ENCODE measurements at regions not wholly inside any gene's neighbourhood (a gene's known extent, or its start where the extent isn't known, plus 50 kb on each side); places are given as distances from the start of the nearest gene placed in this dataset.
"Not testable (repeated sequence)": the region's sequence is repeated elsewhere in the genome, so short reads cannot be mapped to it uniquely, and the experiment has no call there.

DNA sequence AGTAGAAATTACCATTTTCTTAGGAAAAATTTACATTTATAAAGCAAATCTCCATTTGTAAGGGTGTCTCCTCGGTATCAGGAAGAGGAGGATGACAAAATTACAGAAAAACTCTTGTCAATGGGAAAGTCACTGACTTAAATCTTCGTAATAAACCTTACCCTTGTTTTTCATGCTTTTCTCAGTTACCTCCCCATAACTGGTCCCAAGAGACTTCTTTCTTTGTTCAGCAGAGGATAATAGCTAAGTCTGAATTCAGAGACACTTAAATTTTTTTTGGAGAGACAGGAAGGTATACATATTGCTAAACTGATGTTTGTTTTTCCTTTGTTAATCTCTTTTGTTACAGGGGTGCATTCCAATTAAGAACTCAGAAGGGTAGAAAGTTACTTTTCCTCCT, 125.5 kb upstream of the JADE1 start:
- Histone ChIP-seq H3K9me3 (ENCODE audit: low read length) (peaks cover 6% of the 10 kb centered on the region), H3K4me1 (ENCODE audit: insufficient read depth, low read length) (peaks cover 19% of the 10 kb centered on the region), H3K27me3 (ENCODE audit: insufficient read depth, low read length) (no peaks in the 10 kb centered on the region), H3K4me3 (ENCODE audit: low read length) (no peak overlapping the region), H2AFZ (ENCODE audit: low read depth, low read length) (no peak overlapping the region), H3K36me3 (ENCODE audit: insufficient read depth, low read length) (no peaks in the 10 kb centered on the region)

DNA sequence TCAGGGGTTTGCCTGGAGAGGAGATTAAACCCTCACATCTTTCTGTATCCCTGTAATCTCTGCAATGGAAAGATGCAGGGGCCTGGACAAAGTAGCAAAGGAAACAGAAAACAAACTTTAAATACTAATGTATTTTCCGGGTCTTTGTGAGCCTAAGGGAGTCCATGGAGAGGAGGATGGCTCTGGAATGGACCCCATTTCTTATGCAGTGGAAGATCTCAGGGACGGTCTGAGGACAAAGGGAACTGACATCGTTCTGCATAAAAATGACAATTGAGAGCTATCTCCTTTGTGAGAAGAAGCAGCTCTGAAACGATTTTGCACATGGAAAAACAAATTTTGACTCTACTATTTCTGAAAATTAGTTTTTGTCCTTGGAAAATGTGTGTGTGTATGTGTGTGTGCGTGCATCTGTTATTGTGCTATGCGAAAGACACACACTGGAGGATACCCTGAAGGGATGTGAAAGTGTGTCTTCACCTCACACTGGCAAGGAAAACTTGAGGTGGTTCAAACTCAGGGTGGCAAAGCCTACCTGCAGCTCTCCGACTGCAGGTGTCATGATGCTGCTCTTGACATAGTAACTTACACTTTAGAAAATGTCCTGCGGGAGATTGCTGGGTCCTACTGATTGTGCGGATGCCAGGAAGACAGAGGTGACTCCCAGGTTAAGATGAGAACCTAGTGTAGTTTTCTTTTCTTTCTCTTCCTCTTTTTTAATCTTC, 126.4 kb upstream of the JADE1 start:
- H3K9me3 ChIP-seq (ENCODE audit: low read length) = peaks cover 6% of the 10 kb centered on the region

GRCh38 chr4:128676095-128676494, 133.4 kb upstream of the JADE1 start:
- Histone ChIP-seq H3K9me3 (ENCODE audit: low read length) (no peaks in the 10 kb centered on the region), H3K4me1 (ENCODE audit: insufficient read depth, low read length) (no peaks in the 10 kb centered on the region), H3K27me3 (ENCODE audit: insufficient read depth, low read length) (no peaks in the 10 kb centered on the region), H3K36me3 (ENCODE audit: insufficient read depth, low read length) (no peaks in the 10 kb centered on the region), H3K4me3 (ENCODE audit: low read length) (no peak overlapping the region), H2AFZ (ENCODE audit: low read depth, low read length) (no peak overlapping the region)

More for the DNA sequence above, 126.4 kb upstream of the JADE1 start:
- peak overlapping the region; percentile 91 for H2AFZ ChIP-seq (ENCODE audit: low read depth, low read length)
- no peaks in the 10 kb centered on the region for H3K36me3 ChIP-seq (ENCODE audit: insufficient read depth, low read length)
- no peaks in the 10 kb centered on the region for H3K27me3 ChIP-seq (ENCODE audit: insufficient read depth, low read length)
- H3K4me3 ChIP-seq (ENCODE audit: low read length) = peak overlapping the region; percentile 23
- H3K4me1 ChIP-seq (ENCODE audit: insufficient read depth, low read length) = peaks cover 15% of the 10 kb centered on the region

DNA sequence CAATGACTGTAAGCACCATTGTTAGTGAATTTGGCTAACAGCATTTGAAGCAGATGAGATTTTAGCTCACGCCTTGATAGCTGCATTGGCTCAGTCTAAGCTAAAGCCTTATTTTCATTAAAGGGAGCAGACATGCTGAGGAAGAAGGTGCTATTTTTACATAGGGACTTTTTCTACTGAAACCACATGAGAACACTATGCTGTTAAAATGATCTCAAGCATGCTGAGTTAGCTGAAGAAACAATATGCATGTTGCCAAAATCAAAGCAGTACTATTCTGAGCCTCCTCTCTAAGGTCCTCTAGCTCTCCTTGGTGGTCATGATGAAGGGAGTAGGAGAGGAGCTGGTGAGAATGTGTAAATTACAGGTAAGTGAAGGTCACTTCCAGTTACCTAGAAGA, 134.4 kb upstream of the JADE1 start:
- no peak overlapping the region for H2AFZ ChIP-seq (ENCODE audit: low read depth, low read length)
- H3K9me3 ChIP-seq (ENCODE audit: low read length) = no peaks in the 10 kb centered on the region
- H3K36me3 ChIP-seq (ENCODE audit: insufficient read depth, low read length) = no peaks in the 10 kb centered on the region
- no peaks in the 10 kb centered on the region for H3K27me3 ChIP-seq (ENCODE audit: insufficient read depth, low read length)
- no peak overlapping the region for H3K4me3 ChIP-seq (ENCODE audit: low read length)
- no peaks in the 10 kb centered on the region for H3K4me1 ChIP-seq (ENCODE audit: insufficient read depth, low read length)

DNA sequence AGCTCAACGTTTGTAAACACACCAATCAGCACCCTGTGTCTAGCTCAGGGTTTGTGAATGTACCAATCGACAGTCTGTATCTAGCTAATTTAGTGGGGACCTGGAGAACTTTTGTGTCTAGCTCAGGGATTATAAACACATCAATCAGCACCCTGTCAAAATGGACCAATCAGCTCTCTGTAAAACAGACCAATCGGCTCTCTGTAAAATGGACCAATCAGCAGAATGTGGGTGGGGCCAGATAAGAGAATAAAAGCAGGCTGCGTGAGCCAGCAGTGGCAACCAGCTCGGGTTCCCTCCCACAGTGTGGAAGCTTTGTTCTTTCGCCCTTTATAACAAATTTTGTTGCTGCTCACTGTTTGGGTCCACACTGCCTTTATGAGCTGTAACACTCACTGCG, 136.3 kb upstream of the JADE1 start:
- H3K9me3 ChIP-seq (ENCODE audit: low read length); H2AFZ ChIP-seq (ENCODE audit: low read depth, low read length); H3K27me3 ChIP-seq (ENCODE audit: insufficient read depth, low read length); H3K36me3 ChIP-seq (ENCODE audit: insufficient read depth, low read length); H3K4me1 ChIP-seq (ENCODE audit: insufficient read depth, low read length); H3K4me3 ChIP-seq (ENCODE audit: low read length): not testable (repeated sequence)

DNA sequence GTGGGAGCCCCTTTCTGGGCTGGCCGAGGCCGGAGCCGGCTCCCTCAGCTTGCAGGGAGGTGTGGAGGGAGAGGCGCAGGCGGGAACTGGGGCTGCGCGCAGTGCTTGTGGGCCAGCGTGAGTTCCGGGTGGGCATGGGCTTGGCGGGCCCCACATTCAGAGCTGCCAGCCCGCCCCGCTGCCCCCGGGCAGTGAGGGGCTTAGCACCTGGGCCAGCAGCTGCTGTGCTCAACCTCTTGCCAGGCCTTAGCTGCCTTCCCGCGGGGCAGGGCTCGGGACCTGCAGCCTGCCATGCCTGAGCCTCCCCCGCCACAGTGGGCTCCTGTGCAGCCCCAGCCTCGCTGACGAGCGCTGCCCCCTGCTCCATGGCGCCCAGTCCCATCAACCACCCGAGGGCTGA, 136.9 kb upstream of the JADE1 start:
- not testable (repeated sequence) for H3K4me1 ChIP-seq (ENCODE audit: insufficient read depth, low read length); H3K27me3 ChIP-seq (ENCODE audit: insufficient read depth, low read length); H3K9me3 ChIP-seq (ENCODE audit: low read length); H3K36me3 ChIP-seq (ENCODE audit: insufficient read depth, low read length); H2AFZ ChIP-seq (ENCODE audit: low read depth, low read length); H3K4me3 ChIP-seq (ENCODE audit: low read length)

DNA sequence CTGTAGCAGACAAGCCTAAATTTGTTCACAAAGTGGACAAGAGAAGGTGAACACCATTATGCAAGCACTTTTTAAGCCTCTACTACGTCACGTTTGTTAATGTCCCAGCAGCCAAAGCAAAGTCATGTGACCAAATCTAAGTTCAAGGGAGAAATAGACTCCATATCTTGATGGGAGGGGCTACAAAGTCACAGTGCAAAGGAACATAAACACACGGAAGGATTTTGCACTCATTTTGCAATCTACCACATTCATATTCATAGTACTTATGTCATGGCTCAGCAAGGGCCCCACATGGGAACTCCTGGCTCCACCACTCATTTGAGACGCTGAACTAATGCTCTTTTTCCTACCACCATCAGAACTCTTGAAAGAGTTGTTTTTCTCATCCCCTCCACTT, 139.0 kb upstream of the JADE1 start:
- H3K9me3 ChIP-seq (ENCODE audit: low read length) = peaks cover 2% of the 10 kb centered on the region
- H3K27me3 ChIP-seq (ENCODE audit: insufficient read depth, low read length) = no peaks in the 10 kb centered on the region
- no peak overlapping the region for H2AFZ ChIP-seq (ENCODE audit: low read depth, low read length)
- no peaks in the 10 kb centered on the region for H3K4me1 ChIP-seq (ENCODE audit: insufficient read depth, low read length)
- H3K36me3 ChIP-seq (ENCODE audit: insufficient read depth, low read length) = no peaks in the 10 kb centered on the region
- no peak overlapping the region for H3K4me3 ChIP-seq (ENCODE audit: low read length)

GRCh38 chr4:128668566-128668965, 140.9 kb upstream of the JADE1 start:
- Histone ChIP-seq H3K4me1 (ENCODE audit: insufficient read depth, low read length) (no peaks in the 10 kb centered on the region), H2AFZ (ENCODE audit: low read depth, low read length) (no peak overlapping the region), H3K27me3 (ENCODE audit: insufficient read depth, low read length) (no peaks in the 10 kb centered on the region), H3K4me3 (ENCODE audit: low read length) (no peak overlapping the region), H3K36me3 (ENCODE audit: insufficient read depth, low read length) (no peaks in the 10 kb centered on the region), H3K9me3 (ENCODE audit: low read length) (peaks cover 2% of the 10 kb centered on the region)

DNA sequence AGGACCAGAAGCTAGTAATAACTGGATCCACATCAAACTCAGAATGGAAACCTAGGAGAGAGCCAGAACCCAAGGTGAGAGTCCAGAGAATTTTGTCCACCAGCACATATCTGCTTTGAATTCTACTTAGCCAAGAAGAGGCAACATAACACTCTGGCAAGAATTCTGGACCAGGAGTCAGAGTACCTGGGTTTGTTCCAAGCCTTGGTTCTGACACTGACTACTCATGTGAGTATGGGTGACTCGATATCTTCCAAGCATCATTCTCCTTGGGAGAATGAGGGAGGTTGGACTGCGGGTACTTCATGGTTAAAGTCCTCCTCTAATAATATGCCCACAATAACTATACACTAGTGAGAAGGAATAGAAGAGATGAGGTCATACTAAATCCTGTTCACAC, 144.0 kb upstream of the JADE1 start:
- Histone ChIP-seq H3K27me3 (ENCODE audit: insufficient read depth, low read length) (no peaks in the 10 kb centered on the region), H3K4me3 (ENCODE audit: low read length) (no peak overlapping the region), H2AFZ (ENCODE audit: low read depth, low read length) (no peak overlapping the region), H3K4me1 (ENCODE audit: insufficient read depth, low read length) (no peaks in the 10 kb centered on the region), H3K9me3 (ENCODE audit: low read length) (peaks cover 2% of the 10 kb centered on the region), H3K36me3 (ENCODE audit: insufficient read depth, low read length) (no peaks in the 10 kb centered on the region)

- H3K27me3 ChIP-seq (ENCODE audit: insufficient read depth, low read length) = no peaks in the 10 kb centered on the region
- no peak overlapping the region for H3K4me3 ChIP-seq (ENCODE audit: low read length)
- no peaks in the 10 kb centered on the region for H3K4me1 ChIP-seq (ENCODE audit: insufficient read depth, low read length)
- no peak overlapping the region for H2AFZ ChIP-seq (ENCODE audit: low read depth, low read length)
- no peaks in the 10 kb centered on the region for H3K36me3 ChIP-seq (ENCODE audit: insufficient read depth, low read length)
- H3K9me3 ChIP-seq (ENCODE audit: low read length) = peaks cover 2% of the 10 kb centered on the region
Observed at GRCh38 chr4:128663325-128663724, 146.2 kb upstream of the JADE1 start.

DNA sequence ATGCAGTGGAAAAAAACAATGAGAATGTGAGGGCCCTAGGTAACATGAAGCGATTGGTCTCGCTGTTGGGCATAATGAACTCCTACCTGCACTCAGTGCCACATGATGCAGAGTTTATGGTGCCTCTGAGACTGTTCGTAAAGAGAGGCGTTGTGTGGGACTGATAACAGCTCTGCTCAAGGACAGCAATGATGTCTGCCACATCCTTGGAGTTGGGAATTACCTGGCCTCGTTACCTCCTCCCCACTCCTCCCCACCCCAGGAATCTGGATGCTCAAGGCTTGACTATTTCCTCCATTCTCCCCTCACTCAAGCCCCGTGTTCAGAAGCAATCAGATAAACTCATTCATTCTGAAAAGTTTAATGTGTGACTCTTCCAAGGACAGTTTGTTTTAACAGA, 148.0 kb upstream of the JADE1 start:
- no peaks in the 10 kb centered on the region for H3K27me3 ChIP-seq (ENCODE audit: insufficient read depth, low read length)
- no peak overlapping the region for H2AFZ ChIP-seq (ENCODE audit: low read depth, low read length)
- peaks cover 2% of the 10 kb centered on the region for H3K9me3 ChIP-seq (ENCODE audit: low read length)
- no peaks in the 10 kb centered on the region for H3K36me3 ChIP-seq (ENCODE audit: insufficient read depth, low read length)
- no peak overlapping the region for H3K4me3 ChIP-seq (ENCODE audit: low read length)
- H3K4me1 ChIP-seq (ENCODE audit: insufficient read depth, low read length) = no peaks in the 10 kb centered on the region

GRCh38 chr4:128660361-128661215, 148.9 kb upstream of the JADE1 start:
- no peaks in the 10 kb centered on the region for H3K27me3 ChIP-seq (ENCODE audit: insufficient read depth, low read length)
- H3K4me3 ChIP-seq (ENCODE audit: low read length) = no peak overlapping the region
- no peaks in the 10 kb centered on the region for H3K9me3 ChIP-seq (ENCODE audit: low read length)
- no peaks in the 10 kb centered on the region for H3K36me3 ChIP-seq (ENCODE audit: insufficient read depth, low read length)
- H2AFZ ChIP-seq (ENCODE audit: low read depth, low read length) = no peak overlapping the region
- H3K4me1 ChIP-seq (ENCODE audit: insufficient read depth, low read length) = no peaks in the 10 kb centered on the region

- Histone ChIP-seq H2AFZ (ENCODE audit: low read depth, low read length) (no peak overlapping the region), H3K4me3 (ENCODE audit: low read length) (no peak overlapping the region), H3K27me3 (ENCODE audit: insufficient read depth, low read length) (no peaks in the 10 kb centered on the region), H3K4me1 (ENCODE audit: insufficient read depth, low read length) (peaks cover 14% of the 10 kb centered on the region), H3K36me3 (ENCODE audit: insufficient read depth, low read length) (no peaks in the 10 kb centered on the region), H3K9me3 (ENCODE audit: low read length) (peaks cover 2% of the 10 kb centered on the region)
Observed at GRCh38 chr4:128658214-128658631, 151.3 kb upstream of the JADE1 start.

All from neuron (in vitro differentiated cells).